H1 (cell line): ENCODE measurements at regions not wholly inside any gene's neighbourhood (a gene's known extent, or its start where the extent isn't known, plus 50 kb on each side); places are given as distances from the start of the nearest gene placed in this dataset.

Experiments used
- GABPA ChIP-seq: IDR thresholded peaks from 2 replicates; pipeline ENCODE4 v1.6.1; 2011; ENCODE audit warnings: mild to moderate bottlenecking, low read length, moderate library complexity, borderline replicate concordance; ENCODE audit not compliant: insufficient read depth
- POU5F1 ChIP-seq: IDR thresholded peaks from 2 replicates; pipeline ENCODE4 v1.6.1; 2011; ENCODE audit warnings: low read depth, mild to moderate bottlenecking, low read length, moderate library complexity
- RXRA ChIP-seq: IDR thresholded peaks from 2 replicates; pipeline ENCODE4 v1.6.1; 2011; ENCODE audit warnings: low read depth, mild to moderate bottlenecking, low read length, moderate library complexity; ENCODE audit not compliant: insufficient read depth

DNA sequence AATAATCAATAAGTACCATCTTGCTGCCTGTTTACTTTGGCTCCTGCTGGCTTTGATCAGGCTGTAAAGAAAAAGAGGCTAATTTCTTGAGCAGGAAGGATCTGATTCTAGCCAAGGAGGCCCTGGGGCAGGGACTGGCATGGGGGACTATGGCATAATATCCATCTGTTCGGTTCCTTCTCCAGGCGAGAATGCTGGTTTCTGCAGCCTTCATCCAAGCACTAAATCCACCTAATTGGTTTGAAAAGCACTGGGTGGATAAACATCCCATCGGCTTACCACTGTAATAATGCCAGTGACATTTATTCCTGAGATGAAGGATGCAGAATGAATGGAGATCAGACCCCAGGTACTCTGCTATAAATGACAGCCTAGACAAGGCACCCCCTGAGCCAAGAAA lies 180.0 kb upstream of the ASIC2 start (continued):
- TF ChIP-seq GABPA (no peak), RXRA (no peak), POU5F1 (no peak)
